SK-MEL-5 (cell line): ENCODE measurements at regions not wholly inside any gene's neighbourhood (a gene's known extent, or its start where the extent isn't known, plus 50 kb on each side); places are given as distances from the start of the nearest gene placed in this dataset.

Experiments
- DNase-seq: peaks from one replicate; pipeline ENCODE4 v3.0.0-alpha.2; 2016; ENCODE audit warnings: low read depth, low spot score
- in situ Hi-C: cut with HindIII; loops from 2 replicates; pipeline ENCODE4 v1.10.0; 2016; ENCODE audit warnings: low sequenced_read_pairs, high pct_unique_total_duplicates, low pct_unique_long_range_greater_than_20kb

- no peak for DNase-seq
- in situ Hi-C loops, result no loop called here
Measured at GRCh38 chr4:104210420-104210819, 284.3 kb downstream of the CXXC4 start.

DNA sequence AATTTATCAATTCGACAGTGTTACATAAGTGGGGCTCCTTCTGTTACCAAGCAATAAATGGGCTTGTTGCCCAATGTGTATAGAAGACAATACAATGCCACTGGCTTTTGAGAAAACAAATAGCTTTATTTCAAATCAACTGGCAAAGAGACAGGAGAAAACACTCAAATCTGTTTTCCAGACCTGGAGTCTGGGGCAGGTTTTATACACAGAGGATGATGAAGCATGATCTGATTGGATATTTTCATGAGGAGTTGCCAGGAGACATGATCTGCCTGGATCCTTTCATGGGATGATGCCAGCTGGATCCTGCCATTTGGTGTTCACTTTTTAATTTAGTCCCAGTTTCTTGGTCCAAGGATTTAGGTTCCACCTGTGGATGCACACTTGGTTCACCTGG lies 287.9 kb downstream of the CXXC4 start:
- DNase-seq, result no peak
- in situ Hi-C loops, result no loop called here

- no peak for DNase-seq
- in situ Hi-C loops, result no loop called here
Measured at GRCh38 chr4:104205116-104205515, 289.6 kb downstream of the CXXC4 start.

DNA sequence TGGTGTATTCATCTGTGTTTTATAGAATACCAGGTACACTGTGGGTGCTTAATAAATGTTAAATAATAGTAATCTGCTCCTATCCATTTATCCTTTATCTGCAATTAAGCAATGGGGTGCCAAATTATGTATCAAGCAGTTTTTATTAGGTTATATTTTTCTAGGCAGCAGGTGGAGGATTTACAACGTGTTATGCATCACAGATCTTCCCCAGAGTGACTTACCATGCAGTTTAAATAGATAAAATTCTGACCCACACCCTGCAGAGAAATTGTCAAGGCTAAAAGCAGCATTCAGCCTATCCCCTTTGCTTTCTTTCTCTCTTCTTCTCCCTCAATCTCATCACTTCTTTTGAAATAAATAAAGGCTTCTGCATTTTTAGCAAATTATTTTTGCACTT lies 306.4 kb downstream of the CXXC4 start:
- DNase-seq, result no peak
- in situ Hi-C loops, result no loop called here

DNA sequence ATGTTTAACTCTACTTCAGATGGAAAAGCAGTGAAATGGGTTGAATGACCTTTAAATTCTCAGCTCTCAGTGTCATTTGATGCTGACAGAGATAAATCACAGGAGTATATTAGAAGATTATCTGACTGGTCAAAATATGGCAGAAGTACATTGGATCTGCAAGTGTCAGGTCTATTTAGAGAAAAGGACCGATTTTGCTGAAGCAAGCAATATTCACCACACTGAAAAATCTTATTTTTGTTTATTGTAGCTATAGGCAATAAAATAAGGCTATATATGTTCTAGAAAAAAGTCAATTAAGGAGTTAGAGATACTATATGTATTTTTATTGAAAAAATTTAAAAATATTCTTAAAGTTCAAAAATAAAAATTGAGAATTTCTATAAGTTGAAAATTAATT lies 325.3 kb downstream of the CXXC4 start:
- DNase-seq, result no peak
- in situ Hi-C loops, result no loop called here

GRCh38 chr4:104166749-104167148 lies 327.9 kb downstream of the CXXC4 start:
- in situ Hi-C loops, result no loop called here
- no peak for DNase-seq

GRCh38 chr4:104163820-104164219 lies 330.9 kb downstream of the CXXC4 start:
- peak; percentile 62 for DNase-seq
- in situ Hi-C loops, result no loop called here

- in situ Hi-C loops, result no loop called here
Measured at GRCh38 chr4:104146048-104146447, 348.6 kb downstream of the CXXC4 start.

GRCh38 chr4:104138116-104138515 lies 356.6 kb downstream of the CXXC4 start:
- in situ Hi-C loops, result no loop called here
- no peak for DNase-seq

More at GRCh38 chr4:104146048-104146447, 348.6 kb downstream of the CXXC4 start:
- DNase-seq, result no peak

- DNase-seq, result no peak
- in situ Hi-C loops, result no loop called here
Measured at GRCh38 chr4:104129243-104129642, 365.5 kb downstream of the CXXC4 start.

DNA sequence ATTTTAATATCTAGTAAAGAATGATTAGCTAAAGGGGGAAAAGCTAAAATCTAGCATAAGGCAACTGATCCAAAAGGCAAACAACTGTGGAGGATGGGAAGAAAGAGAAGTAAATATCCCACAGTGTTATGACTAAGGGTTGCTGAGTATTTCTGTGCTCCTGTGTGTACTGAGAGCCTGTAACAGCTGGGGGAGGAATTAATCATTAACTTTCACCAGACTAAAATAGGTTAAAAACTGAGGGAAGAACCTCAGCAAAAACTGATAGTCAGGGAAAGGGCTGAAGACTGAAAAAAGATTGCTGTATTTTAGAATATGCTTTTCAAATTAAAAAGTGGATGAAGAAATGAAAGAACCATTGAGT lies 365.9 kb downstream of the CXXC4 start:
- DNase-seq, result no peak
- in situ Hi-C loops, result no loop called here

DNA sequence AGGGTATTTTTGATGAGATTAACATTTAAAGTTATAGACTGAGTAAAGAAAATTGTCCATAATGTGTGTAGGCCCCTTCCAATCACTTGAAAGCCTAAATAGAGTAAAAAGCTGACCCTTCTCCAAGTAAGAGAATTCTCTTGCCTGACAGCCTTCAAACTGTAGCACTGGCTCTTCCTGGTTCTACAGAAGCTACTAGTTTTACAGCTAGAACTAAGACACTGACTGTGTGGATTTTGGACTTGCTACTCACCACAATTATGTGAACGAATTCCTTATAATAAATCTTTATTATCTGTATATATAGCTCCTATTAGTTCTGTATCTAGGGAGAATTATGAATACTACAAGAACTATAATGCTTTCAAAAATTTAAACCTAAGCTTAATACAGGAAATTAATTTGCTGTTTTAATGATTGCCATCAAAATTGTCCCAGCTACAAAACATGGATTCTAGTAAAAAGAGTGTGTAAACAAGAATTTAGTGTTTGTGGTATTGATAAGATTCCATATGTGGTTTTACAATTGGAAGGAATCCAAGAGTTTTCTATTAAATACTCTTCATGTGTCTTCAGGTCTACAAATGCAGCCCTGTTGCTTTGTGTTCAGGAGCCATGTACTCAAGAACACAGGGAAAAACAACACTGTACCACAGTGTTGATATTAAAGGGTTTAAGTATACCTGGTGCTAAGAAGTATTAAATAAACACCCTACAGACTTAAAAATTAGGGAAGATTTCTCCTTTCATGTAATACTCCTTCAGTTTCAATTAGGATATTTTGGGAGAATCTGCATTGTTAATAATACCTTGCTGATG lies 366.5 kb downstream of the CXXC4 start:
- in situ Hi-C loops, result no loop called here
- no peak for DNase-seq

DNA sequence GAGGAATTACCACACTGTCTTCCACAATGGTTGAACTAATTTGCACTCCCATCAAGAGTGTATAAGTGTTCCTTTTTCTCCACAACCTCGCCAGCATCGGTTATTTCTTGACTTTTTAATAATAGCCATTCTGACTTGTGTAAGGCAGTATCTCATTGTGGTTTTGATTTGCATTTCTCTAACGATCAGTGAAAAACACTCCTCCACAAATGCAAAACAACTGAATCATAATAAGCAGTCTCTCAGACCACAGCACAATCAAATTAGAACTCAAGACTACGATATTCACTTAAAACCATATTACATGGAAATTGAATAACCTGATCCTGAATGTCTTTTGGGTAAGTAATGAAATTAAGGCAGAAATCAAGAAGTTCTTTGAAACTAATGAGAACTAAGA lies 371.7 kb downstream of the CXXC4 start:
- in situ Hi-C loops, result no loop called here
- DNase-seq, result no peak

- in situ Hi-C loops, result no loop called here
- DNase-seq, result no peak
Measured at GRCh38 chr4:104117776-104118175, 376.9 kb downstream of the CXXC4 start.

DNA sequence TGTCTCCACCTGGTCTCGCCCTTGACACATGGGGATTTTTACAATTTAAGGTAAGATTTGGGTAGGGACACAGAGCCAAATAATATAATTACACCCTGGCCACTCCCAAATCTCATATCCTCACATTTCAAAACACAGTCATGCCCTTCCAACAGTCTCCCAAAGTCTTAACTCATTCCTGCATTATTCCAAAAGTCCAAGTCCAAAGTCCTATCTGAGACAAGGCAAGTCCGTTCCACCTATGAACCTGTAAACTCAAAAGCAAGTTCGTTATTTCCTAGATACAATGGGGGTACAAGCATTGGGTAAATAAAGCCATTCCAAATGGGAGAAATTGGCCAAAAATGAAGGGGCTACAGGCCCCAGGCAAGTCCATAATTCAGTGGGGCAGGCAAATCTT lies 380.8 kb downstream of the CXXC4 start:
- DNase-seq, result no peak

DNA sequence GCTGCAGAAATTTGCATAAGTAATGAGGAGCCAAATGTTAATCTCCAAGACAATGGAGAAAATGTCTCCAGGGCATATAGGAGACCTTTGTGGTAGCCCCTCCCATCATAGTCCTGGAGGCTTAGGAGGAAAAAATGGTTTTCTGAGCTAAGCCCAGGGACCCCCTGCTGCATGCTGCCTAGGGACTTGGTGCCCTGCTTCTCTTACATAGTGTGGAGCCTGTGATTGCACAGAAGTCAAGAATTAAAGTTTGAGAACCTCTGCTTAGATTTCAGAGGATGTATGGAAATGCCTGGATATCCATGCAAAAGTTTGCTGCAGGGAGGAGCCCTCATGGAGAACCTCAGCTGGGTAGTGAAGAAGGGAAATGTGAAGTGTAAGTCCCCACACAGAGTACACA lies 379.4 kb upstream of the TACR3 start:
- DNase-seq, result no peak
- in situ Hi-C loops, result no loop called here

More for the DNA sequence above, 380.8 kb downstream of the CXXC4 start:
- in situ Hi-C loops, result no loop called here

DNA sequence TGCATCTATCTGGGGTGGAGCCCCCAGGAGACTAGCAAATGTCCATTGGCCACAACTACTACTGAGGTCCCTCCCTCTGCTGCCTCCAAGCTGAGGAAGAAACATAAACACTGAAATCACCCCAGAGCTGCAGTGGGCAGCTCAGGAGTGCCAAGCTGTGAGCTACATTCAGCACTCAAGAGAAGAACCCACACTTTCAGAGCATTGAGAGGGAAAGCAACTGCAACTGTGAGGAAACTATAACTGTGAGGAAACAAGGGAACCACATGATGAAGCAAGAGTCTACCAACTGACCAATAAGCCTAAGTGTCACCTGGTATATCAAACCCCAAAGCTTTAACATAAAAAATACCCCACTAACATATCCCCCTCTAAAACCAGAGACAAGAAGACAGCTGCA lies 373.5 kb upstream of the TACR3 start:
- in situ Hi-C loops, result no loop called here
- no peak for DNase-seq

GRCh38 chr4:104073229-104073628 lies 353.4 kb upstream of the TACR3 start:
- no peak for DNase-seq
- in situ Hi-C loops, result no loop called here

- DNase-seq, result no peak
- in situ Hi-C loops, result no loop called here
Measured at GRCh38 chr4:104066533-104066932, 346.7 kb upstream of the TACR3 start.
